ENCODE measurements at regions not wholly inside any gene's neighbourhood (a gene's known extent, or its start where the extent isn't known, plus 50 kb on each side); places are given as distances from the start of the nearest gene placed in this dataset.

DNA sequence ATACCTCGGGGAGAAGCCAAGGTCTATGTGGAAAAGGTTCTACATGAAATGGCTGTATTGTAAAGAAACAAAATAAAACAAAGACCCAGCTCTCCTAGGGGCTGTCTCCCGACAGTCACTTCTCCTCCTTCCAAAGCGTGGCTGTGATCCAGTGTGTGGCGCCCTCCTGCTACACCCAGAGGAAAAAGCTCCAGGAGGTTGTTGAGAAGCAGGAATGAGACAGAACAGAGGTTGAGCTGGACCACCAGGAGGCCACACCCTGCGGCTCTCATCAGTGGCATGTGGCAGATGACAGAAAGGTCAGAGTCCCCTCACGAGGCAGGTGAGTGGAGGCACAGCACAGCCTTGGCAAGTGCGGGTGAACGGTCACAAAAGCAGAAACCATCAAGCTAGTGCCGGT is 236.0 kb downstream of the TBXT start:
- TF ChIP-seq NFE2L1 (CRISPR knock-in tag; IDR thresholded peaks at IDR 0.05) (no peak), ZNF317 (CRISPR knock-in tag; IDR thresholded peaks at IDR 0.05; ENCODE audit: borderline replicate concordance, low read depth) (no peak), PRRX2 (CRISPR knock-in tag; IDR thresholded peaks at IDR 0.05) (no peak), NR2C2 (CRISPR knock-in tag; IDR thresholded peaks at IDR 0.05) (no peak), ZNF219 (CRISPR knock-in tag; IDR thresholded peaks at IDR 0.05; ENCODE audit: borderline replicate concordance) (no peak)
- TF ChIP-seq, protein P1, sequence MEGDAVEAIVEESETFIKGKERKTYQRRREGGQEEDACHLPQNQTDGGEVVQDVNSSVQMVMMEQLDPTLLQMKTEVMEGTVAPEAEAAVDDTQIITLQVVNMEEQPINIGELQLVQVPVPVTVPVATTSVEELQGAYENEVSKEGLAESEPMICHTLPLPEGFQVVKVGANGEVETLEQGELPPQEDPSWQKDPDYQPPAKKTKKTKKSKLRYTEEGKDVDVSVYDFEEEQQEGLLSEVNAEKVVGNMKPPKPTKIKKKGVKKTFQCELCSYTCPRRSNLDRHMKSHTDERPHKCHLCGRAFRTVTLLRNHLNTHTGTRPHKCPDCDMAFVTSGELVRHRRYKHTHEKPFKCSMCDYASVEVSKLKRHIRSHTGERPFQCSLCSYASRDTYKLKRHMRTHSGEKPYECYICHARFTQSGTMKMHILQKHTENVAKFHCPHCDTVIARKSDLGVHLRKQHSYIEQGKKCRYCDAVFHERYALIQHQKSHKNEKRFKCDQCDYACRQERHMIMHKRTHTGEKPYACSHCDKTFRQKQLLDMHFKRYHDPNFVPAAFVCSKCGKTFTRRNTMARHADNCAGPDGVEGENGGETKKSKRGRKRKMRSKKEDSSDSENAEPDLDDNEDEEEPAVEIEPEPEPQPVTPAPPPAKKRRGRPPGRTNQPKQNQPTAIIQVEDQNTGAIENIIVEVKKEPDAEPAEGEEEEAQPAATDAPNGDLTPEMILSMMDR (IDR thresholded peaks at IDR 0.05) = no peak
- TF ChIP-seq, protein P2, sequence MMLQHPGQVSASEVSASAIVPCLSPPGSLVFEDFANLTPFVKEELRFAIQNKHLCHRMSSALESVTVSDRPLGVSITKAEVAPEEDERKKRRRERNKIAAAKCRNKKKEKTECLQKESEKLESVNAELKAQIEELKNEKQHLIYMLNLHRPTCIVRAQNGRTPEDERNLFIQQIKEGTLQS (CRISPR knock-in tag; conservative IDR thresholded peaks at IDR 0.05) = no peak
- TF ChIP-seq, protein P3, sequence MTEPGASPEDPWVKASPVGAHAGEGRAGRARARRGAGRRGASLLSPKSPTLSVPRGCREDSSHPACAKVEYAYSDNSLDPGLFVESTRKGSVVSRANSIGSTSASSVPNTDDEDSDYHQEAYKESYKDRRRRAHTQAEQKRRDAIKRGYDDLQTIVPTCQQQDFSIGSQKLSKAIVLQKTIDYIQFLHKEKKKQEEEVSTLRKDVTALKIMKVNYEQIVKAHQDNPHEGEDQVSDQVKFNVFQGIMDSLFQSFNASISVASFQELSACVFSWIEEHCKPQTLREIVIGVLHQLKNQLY (CRISPR knock-in tag; IDR thresholded peaks at IDR 0.05) = no peak
- TF ChIP-seq, protein P4, sequence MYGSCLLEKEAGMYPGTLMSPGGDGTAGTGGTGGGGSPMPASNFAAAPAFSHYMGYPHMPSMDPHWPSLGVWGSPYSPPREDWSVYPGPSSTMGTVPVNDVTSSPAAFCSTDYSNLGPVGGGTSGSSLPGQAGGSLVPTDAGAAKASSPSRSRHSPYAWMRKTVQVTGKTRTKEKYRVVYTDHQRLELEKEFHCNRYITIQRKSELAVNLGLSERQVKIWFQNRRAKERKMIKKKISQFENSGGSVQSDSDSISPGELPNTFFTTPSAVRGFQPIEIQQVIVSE (CRISPR knock-in tag; IDR thresholded peaks at IDR 0.05; ENCODE audit: borderline replicate concordance) = no peak
- TF ChIP-seq, protein P5, sequence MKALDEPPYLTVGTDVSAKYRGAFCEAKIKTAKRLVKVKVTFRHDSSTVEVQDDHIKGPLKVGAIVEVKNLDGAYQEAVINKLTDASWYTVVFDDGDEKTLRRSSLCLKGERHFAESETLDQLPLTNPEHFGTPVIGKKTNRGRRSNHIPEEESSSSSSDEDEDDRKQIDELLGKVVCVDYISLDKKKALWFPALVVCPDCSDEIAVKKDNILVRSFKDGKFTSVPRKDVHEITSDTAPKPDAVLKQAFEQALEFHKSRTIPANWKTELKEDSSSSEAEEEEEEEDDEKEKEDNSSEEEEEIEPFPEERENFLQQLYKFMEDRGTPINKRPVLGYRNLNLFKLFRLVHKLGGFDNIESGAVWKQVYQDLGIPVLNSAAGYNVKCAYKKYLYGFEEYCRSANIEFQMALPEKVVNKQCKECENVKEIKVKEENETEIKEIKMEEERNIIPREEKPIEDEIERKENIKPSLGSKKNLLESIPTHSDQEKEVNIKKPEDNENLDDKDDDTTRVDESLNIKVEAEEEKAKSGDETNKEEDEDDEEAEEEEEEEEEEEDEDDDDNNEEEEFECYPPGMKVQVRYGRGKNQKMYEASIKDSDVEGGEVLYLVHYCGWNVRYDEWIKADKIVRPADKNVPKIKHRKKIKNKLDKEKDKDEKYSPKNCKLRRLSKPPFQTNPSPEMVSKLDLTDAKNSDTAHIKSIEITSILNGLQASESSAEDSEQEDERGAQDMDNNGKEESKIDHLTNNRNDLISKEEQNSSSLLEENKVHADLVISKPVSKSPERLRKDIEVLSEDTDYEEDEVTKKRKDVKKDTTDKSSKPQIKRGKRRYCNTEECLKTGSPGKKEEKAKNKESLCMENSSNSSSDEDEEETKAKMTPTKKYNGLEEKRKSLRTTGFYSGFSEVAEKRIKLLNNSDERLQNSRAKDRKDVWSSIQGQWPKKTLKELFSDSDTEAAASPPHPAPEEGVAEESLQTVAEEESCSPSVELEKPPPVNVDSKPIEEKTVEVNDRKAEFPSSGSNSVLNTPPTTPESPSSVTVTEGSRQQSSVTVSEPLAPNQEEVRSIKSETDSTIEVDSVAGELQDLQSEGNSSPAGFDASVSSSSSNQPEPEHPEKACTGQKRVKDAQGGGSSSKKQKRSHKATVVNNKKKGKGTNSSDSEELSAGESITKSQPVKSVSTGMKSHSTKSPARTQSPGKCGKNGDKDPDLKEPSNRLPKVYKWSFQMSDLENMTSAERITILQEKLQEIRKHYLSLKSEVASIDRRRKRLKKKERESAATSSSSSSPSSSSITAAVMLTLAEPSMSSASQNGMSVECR (CRISPR knock-in tag; IDR thresholded peaks at IDR 0.05; ENCODE audit: borderline replicate concordance) = no peak
- TF ChIP-seq, protein P6, sequence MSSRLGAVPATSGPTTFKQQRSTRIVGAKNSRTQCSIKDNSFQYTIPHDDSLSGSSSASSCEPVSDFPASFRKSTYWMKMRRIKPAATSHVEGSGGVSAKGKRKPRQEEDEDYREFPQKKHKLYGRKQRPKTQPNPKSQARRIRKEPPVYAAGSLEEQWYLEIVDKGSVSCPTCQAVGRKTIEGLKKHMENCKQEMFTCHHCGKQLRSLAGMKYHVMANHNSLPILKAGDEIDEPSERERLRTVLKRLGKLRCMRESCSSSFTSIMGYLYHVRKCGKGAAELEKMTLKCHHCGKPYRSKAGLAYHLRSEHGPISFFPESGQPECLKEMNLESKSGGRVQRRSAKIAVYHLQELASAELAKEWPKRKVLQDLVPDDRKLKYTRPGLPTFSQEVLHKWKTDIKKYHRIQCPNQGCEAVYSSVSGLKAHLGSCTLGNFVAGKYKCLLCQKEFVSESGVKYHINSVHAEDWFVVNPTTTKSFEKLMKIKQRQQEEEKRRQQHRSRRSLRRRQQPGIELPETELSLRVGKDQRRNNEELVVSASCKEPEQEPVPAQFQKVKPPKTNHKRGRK (CRISPR knock-in tag; IDR thresholded peaks at IDR 0.05; ENCODE audit: borderline replicate concordance) = no peak
